HG03066 (cell line): ENCODE measurements at regions not wholly inside any gene's neighbourhood (a gene's known extent, or its start where the extent isn't known, plus 50 kb on each side); places are given as distances from the start of the nearest gene placed in this dataset.

Source experiments
- ATAC-seq: cut with Tn5 transposase; IDR thresholded peaks from one replicate; pipeline ENCODE4 v1.9.1; 2021; ENCODE audit warnings: low read depth; ENCODE audit not compliant: unreplicated experiment

DNA sequence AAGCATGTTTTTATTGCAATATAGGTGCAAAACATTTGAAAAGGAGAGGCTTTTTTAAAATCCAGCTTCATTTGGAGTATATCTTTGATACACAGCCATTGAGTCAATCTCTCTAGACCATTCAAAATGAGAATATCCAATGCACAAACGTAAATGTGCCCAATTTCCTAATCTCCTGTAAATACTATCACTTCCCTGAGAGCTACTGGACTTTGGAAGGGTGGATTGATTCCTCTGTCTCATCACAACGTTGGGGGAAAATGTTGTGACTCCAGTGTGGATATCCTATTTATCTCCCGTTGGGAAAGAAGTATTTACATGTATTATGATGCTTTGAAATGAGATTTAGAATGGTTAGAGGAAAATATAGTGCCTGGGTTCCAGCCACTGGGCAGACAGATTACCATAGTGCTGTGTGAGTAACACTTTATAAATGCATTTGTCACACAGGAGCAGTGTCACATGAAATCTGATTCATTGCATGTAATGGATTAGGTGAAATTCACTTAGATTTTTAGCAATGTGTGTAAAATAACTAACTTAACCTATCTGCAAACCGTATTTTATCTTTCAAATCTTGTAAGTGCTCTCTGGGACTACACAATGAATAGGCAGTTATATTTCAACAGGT, 64.4 kb upstream of the VCX3A start:
- ATAC-seq, result no peak
